Endodermal cell (in vitro differentiated cells): ENCODE measurements at regions not wholly inside any gene's neighbourhood (a gene's known extent, or its start where the extent isn't known, plus 50 kb on each side); places are given as distances from the start of the nearest gene placed in this dataset.
"Not testable (repeated sequence)": the region's sequence is repeated elsewhere in the genome, so short reads cannot be mapped to it uniquely, and the experiment has no call there.

Experiments
- DNase-seq: peaks from one replicate; pipeline ENCODE4 v3.0.0-alpha.2; 2017
- H3K27ac ChIP-seq: 2 replicates; pipeline ENCODE4 v1.5.1; 2013; ENCODE audit warnings: mild to moderate bottlenecking, low read depth, low read length, moderate library complexity
- H3K27me3 ChIP-seq: 2 replicates; pipeline ENCODE4 v1.6.1; 2013; ENCODE audit warnings: mild to moderate bottlenecking, low read length, moderate library complexity; ENCODE audit not compliant: insufficient read depth, control insufficient read depth, poor library complexity, severe bottlenecking
- H3K36me3 ChIP-seq: 2 replicates; pipeline ENCODE4 v1.7.0; 2013; ENCODE audit warnings: mild to moderate bottlenecking, low read length, moderate library complexity; ENCODE audit not compliant: control insufficient read depth, insufficient read depth
- H3K4me1 ChIP-seq: one replicate; pipeline ENCODE4 v1.7.0; 2013; ENCODE audit warnings: low read length; ENCODE audit not compliant: control insufficient read depth, insufficient read depth
- H3K4me3 ChIP-seq: 2 replicates; pipeline ENCODE4 v1.5.1; 2013; ENCODE audit warnings: mild to moderate bottlenecking, low read length, moderate library complexity
- H3K9ac ChIP-seq: 2 replicates; pipeline ENCODE4 v1.6.1; 2013; ENCODE audit warnings: mild to moderate bottlenecking, low read length, moderate library complexity; ENCODE audit not compliant: poor library complexity, severe bottlenecking; ENCODE audit errors: extremely low read depth
- H3K9me3 ChIP-seq: 2 replicates; pipeline ENCODE4 v1.6.1; 2013; ENCODE audit warnings: mild to moderate bottlenecking, low read length, moderate library complexity; ENCODE audit not compliant: control insufficient read depth
- H3K27ac Mint-ChIP-seq: 2 replicates; pipeline ENCODE4 v1.8.0; 2020; ENCODE audit warnings: mixed read lengths
- H3K27me3 Mint-ChIP-seq: 2 replicates; pipeline ENCODE4 v1.8.0; 2021; ENCODE audit warnings: mild to moderate bottlenecking, mixed read lengths; ENCODE audit not compliant: insufficient read depth
- H3K36me3 Mint-ChIP-seq: 2 replicates; pipeline ENCODE4 v1.8.0; 2020; ENCODE audit warnings: low read depth, mixed read lengths
- H3K4me1 Mint-ChIP-seq: 2 replicates; pipeline ENCODE4 v1.8.0; 2020; ENCODE audit warnings: mixed read lengths
- H3K4me3 Mint-ChIP-seq: 2 replicates; pipeline ENCODE4 v1.8.0; 2020; ENCODE audit warnings: mild to moderate bottlenecking, moderate library complexity, mixed read lengths
- H3K9me3 Mint-ChIP-seq: 2 replicates; pipeline ENCODE4 v1.8.0; 2020; ENCODE audit warnings: mild to moderate bottlenecking, mixed read lengths
- WGBS, 2 experiments: methylation state at CpG; one replicate each; pipeline versions ENCODE4 v1.1.5 to v1.1.7; 2013; ENCODE audit warnings: missing lambda C conversion rate in 2 of 2, mixed read lengths in 1 of 2; ENCODE audit not compliant: insufficient coverage in 1 of 2, insufficient read length in 1 of 2; 5-methylcytosine and 5-hydroxymethylcytosine counted together
- TF ChIP-seq, protein P1 (sequence below): fragments of 200-600 bp; sonication (generic); conservative IDR thresholded peaks from 2 replicates; pipeline ENCODE4 v1.5.0; 2021; ENCODE audit warnings: antibody characterized with exemption, mild to moderate bottlenecking

DNA sequence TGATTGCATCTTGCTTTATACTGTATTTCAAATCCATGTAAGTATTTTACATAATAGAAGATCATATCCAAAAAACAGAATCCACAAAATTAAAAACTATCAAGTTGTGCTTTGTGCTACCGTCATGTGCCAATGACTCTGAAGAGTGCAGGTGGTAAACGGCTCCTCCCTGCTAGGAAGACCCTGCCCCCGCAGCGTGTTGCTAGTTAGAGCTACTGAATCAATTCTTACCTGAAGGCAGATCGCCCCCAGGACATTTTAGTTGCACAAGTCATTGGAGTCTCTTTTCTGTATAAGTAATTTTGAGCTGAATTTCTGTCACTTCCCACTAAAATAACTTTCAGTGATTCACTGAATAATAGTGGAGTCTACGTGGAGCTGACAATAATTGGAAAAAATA lies 599.5 kb upstream of the ZFP42 start:
- Mint-ChIP-seq H3K9me3 (no peaks in the 10 kb centered on the region), H3K36me3 (no peaks in the 10 kb centered on the region), H3K27ac (no peak overlapping the region), H3K27me3 (no peaks in the 10 kb centered on the region), H3K4me3 (no peak overlapping the region), H3K4me1 (no peaks in the 10 kb centered on the region)
- H3K27me3 ChIP-seq: no peaks in the 10 kb centered on the region
- H3K4me3 ChIP-seq: no peak overlapping the region
- no peaks in the 10 kb centered on the region for H3K4me1 ChIP-seq
- TF ChIP-seq, protein P1, sequence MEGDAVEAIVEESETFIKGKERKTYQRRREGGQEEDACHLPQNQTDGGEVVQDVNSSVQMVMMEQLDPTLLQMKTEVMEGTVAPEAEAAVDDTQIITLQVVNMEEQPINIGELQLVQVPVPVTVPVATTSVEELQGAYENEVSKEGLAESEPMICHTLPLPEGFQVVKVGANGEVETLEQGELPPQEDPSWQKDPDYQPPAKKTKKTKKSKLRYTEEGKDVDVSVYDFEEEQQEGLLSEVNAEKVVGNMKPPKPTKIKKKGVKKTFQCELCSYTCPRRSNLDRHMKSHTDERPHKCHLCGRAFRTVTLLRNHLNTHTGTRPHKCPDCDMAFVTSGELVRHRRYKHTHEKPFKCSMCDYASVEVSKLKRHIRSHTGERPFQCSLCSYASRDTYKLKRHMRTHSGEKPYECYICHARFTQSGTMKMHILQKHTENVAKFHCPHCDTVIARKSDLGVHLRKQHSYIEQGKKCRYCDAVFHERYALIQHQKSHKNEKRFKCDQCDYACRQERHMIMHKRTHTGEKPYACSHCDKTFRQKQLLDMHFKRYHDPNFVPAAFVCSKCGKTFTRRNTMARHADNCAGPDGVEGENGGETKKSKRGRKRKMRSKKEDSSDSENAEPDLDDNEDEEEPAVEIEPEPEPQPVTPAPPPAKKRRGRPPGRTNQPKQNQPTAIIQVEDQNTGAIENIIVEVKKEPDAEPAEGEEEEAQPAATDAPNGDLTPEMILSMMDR: no peak
- DNase-seq: peak; percentile 44
- WGBS, 2 experiments: 85% methylated on average over 2 to 6 of the region's 6 CpGs
- no peaks in the 10 kb centered on the region for H3K36me3 ChIP-seq
- no peak overlapping the region for H3K27ac ChIP-seq
- H3K9ac ChIP-seq: no peak overlapping the region
- H3K9me3 ChIP-seq: no peaks in the 10 kb centered on the region

DNA sequence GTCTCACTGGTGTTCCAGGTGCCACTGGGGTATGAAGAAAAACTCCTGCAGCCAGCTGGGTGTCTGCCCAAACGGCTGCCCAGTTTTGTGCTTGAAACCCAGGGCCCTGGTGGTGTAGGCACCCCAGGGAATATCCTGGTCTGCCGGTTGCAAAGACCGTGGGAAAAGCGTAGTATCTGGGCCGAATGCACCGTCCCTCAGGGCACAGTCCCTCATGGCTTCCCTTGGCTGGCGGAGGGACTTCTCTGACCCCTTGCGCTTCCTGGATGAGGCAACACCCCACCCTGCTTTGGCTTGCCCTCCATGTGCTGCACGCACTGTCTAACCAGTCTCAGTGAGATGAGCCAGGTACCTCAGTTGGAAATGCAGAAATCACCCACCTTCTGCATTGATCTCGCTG lies 587.1 kb upstream of the ZFP42 start:
- DNase-seq, H3K4me3 Mint-ChIP-seq, H3K9ac ChIP-seq, H3K4me3 ChIP-seq, H3K4me1 ChIP-seq, H3K4me1 Mint-ChIP-seq, H3K36me3 Mint-ChIP-seq, H3K9me3 ChIP-seq, H3K27me3 ChIP-seq, H3K27me3 Mint-ChIP-seq, H3K27ac Mint-ChIP-seq, H3K27ac ChIP-seq, H3K36me3 ChIP-seq: not testable (repeated sequence)
- H3K9me3 Mint-ChIP-seq: peaks cover 23% of the 10 kb centered on the region
- 93 to 97% methylated on average over 10 of the region's 10 CpGs for WGBS, 2 experiments

DNA sequence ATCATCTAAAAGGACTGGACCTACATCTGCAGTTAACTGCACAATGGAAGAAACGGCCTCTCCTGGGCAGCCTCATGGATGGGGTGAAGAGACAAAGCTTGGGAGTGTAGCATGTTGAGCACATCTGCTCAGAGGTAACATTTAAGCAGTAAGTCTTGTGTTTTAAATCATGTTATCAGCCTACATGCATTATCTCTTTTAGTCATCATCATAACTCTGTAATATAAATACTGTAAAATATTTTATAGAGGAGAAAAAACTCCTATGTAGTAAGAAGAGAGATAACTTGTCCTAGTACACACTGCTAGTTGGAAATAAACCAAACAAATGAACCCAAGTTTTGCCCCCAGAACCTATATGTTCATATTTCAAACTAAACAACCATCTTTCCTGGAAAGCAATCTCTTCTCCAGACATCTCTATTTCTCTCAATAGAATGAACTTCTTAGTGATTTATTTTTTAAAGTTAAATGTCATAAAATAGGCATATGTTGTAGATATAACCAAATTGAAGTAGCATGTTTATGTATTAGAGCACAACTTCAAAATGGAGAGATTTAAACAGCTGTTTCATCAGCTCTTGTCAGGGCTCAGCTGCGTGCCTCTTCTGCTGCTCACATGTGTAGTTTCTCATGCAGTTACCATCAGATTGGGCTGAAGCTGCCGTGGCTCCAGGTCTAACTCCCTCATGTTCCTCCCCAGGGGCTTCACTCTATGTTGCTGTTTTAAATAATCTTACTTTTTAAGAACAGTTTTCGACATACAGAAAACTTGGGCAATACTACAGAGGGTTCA lies 581.8 kb upstream of the ZFP42 start:
- Histone ChIP-seq H3K27ac (no peak overlapping the region), H3K4me1 (no peaks in the 10 kb centered on the region), H3K4me3 (no peak overlapping the region), H3K27me3 (no peaks in the 10 kb centered on the region), H3K9ac (no peak overlapping the region), H3K36me3 (no peaks in the 10 kb centered on the region), H3K9me3 (no peaks in the 10 kb centered on the region)
- Mint-ChIP-seq H3K4me3 (no peak overlapping the region), H3K27me3 (no peaks in the 10 kb centered on the region), H3K9me3 (peaks cover 2% of the 10 kb centered on the region), H3K27ac (no peak overlapping the region), H3K36me3 (no peaks in the 10 kb centered on the region), H3K4me1 (no peaks in the 10 kb centered on the region)
- TF ChIP-seq, protein P1: no peak
- WGBS, 2 experiments: 85 to 88% methylated on average over 2 to 4 of the region's 4 CpGs
- no peak for DNase-seq

DNA sequence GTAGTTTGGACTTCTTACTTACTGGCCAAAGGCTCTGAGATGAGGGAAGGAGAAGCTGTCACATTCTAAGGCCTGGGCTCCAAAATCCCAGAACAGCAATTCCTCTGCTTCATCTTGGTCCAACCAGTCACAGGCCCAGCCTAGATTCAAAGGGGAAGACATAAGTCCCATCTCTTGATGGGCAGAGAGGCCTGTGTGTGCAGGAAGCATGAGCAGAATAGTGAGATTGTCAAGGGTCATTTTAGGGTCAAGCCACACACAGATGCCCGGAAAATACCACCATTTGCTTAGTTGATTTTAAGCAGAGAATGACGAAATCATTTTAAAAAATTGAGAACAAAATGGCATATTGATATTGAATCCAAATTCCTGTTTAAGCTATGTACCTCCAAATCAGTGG lies 580.9 kb upstream of the ZFP42 start:
- Histone ChIP-seq H3K27ac (no peak overlapping the region), H3K9ac (no peak overlapping the region), H3K4me1 (no peaks in the 10 kb centered on the region), H3K4me3 (no peak overlapping the region), H3K27me3 (no peaks in the 10 kb centered on the region), H3K9me3 (no peaks in the 10 kb centered on the region), H3K36me3 (no peaks in the 10 kb centered on the region)
- peaks cover 6% of the 10 kb centered on the region for H3K9me3 Mint-ChIP-seq
- 87 to 95% methylated on average over 2 of the region's 2 CpGs for WGBS, 2 experiments
- no peak for DNase-seq
- TF ChIP-seq, protein P1: no peak
- no peak overlapping the region for H3K4me3 Mint-ChIP-seq
- H3K36me3 Mint-ChIP-seq: peaks cover under 1% of the 10 kb centered on the region
- H3K27ac Mint-ChIP-seq: no peak overlapping the region
- no peaks in the 10 kb centered on the region for H3K27me3 Mint-ChIP-seq
- H3K4me1 Mint-ChIP-seq: no peaks in the 10 kb centered on the region
